NCI-H1436 treated with DMSO at 0.1 percent for 48 hours (cell line): ENCODE measurements at regions not wholly inside any gene's neighbourhood (a gene's known extent, or its start where the extent isn't known, plus 50 kb on each side); places are given as distances from the start of the nearest gene placed in this dataset.
"Not testable (repeated sequence)": the region's sequence is repeated elsewhere in the genome, so short reads cannot be mapped to it uniquely, and the experiment has no call there.

Source experiments
- DNase-seq: peaks from one replicate; lab custom pipeline; 2025; lab: John Stamatoyannopoulos, UW

DNA sequence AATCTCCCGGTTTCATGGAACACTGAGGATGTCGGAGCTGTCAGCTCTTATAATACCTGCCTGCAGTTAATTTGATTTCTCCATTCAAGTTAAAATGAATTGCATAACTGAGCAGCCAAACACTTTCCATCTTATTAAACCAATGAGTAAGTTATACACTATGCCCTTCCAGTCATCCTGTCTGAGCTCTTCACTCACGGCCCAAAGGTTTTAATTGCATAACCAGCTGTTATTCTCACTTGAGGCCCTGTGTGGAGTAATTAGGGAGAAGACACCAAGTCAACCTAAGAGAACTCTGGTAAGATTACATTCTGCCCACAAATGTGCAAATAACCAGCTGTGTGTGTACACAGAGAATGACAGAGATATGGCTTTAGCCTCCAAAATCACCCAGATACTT is 303.5 kb downstream of the TBC1D4 start:
- DNase-seq: no peak

DNA sequence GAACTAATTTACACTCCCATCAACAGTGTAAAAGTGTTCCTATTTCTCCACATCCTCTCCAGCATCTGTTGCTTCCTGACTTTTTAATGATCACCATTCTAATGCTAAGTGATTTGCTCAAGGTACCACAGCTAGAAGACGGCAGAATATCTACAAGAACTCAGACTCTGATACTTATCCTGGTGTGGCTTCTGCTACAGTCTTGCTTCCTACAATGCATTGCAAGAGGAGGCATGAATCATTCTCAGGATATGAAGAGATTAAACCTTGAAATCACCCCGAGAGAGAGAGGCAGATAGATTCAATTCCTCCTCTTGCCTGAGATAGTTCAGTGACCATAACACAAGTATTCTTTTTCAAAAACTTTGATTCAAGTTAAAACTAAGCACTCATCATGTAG is 306.4 kb downstream of the TBC1D4 start:
- DNase-seq: no peak

DNA sequence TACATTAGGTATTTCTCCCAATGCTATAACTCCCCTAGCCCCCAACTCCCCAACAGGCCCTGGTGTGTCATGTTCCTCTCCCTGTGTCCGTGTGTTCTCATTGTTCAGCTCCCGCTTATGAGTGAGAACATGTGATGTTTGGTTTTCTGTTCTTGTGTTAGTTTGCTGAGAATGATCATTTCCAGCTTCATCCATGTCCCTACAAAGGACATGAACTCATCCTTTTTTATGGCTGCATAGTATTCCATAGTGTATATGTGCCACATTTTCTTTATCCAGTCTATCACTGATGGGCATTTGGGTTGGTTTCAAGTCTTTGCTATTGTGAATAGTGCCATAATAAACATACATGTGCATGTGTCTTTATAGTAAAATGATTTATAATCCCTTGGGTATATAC is 306.9 kb downstream of the TBC1D4 start:
- DNase-seq: not testable (repeated sequence)

DNA sequence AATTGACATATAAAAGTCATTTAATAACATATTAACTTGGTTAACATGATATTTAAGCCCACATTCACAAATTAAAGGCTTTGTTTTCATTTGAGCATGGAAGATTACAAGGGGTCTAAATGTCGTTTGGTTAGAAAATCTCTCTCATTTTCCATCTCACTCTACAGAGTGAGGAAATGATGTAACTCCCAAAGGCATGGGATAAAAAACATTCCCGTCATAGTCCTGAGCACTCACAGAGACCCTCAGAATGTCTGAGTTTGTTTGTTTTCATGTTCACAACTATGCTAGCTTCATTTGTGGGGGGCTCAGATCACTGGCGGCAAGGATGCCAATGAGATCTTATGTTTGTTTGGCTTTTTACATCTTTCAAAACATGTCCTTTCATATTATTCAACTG is 307.5 kb downstream of the TBC1D4 start:
- DNase-seq: no peak

DNA sequence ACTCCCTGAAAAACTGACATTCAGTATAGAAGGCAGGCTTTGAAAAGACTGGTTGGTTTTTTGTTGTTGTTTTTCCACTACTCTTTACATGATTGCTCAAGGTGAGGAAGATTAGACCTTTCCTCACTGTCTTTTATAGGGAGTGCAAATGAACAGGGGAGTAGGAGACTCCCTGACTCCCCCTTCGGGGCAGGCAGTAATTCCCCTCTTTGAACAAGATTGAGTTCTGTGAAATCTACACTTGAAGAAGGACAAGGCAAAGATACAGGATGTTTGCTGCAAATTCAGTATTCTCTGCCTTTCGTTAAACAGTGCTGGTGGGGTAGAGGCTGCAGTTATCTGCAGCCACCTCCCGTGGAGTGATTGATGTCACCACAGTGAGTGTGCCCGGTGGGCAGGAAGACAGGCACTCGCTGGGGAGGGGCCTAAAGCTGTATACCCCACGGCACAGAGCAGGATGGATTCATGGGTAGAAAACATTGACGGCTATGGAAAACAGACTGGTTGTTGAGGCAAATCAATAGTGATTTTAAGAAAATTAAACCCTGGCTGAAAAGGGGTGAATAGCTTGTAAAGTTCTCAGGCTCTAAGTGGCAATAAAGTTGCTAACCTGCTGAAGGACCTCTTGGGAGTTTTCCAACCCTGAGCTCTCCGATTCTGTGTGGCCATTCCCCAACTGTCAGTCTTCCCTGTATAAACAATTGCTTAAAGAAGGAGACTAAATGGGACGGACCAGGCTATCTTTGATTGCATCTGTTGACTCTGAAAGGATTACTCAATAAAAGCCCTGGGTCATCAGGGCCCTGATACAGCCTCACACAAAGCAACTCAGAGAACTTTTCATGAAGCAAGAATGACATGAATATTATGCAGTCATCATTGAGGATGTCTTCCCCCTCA is 308.3 kb downstream of the TBC1D4 start:
- no peak for DNase-seq

DNA sequence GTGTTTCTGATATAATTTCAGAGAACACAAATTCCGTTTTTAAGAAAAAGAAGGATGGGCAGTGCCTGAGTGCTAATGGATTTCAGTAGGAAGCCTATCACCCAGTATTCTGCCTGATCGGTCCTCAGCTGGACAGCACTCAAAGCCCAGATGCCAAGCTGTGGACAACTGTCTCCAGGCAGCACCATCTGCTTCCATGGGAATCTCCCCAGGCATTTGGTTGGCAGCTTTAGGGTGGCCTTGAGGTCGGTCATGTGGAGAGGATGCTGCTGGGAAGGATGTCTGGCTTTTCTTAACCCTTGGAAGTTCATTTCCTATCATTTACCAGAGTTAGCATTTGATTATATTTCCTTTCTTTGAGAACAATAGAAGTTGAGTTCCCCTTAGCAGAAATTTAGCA is 311.7 kb downstream of the TBC1D4 start:
- DNase-seq: no peak

DNA sequence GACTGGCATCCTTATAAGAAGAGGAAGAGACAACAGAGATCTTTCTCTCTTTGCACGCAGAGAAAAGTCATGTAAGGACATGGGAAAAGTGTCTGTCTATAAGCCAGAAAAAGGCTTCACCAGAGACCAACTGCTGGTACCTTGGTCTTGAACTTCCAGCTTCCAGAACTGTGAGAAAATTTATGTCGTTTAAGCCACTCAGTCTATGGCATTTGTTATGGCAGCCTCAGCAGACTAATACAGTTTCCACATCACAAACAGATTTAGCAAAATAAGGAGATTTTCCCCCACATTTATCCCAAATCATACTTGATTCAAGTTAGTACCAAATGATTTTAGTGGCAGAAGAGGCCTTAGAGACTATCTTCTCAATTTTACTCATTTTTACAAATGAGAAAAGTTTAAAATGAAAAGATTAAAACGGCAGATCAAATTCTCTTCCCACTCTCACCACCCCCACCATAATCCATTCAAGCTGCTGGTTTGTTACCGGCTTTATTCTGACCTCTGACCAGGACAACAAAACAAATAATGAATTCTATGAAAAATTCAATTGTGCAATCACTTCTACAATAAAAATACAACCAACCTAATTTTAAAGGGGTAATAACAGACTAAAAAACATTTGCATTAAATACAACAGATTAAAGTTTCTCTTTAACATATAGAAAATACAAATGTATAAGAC is 316.3 kb downstream of the TBC1D4 start:
- DNase-seq: no peak

DNA sequence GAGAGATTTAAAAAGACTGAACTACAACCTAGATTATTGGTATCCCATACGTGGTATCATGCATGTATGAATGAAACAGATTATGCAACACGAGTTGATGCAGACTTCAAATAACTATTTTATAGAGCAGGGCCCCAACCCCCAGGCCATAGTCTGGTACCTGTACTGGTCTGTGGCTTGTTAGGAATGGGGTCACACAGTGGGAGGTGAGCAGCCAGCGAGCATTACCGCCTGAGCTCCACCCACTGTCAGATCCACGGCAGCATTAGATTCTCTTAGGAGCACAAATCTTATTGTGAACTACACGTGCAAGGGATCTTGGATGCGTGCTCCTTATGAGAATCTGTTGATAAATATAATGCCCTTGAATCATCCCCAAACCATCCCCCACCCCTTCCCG is 320.2 kb downstream of the TBC1D4 start:
- no peak for DNase-seq

DNA sequence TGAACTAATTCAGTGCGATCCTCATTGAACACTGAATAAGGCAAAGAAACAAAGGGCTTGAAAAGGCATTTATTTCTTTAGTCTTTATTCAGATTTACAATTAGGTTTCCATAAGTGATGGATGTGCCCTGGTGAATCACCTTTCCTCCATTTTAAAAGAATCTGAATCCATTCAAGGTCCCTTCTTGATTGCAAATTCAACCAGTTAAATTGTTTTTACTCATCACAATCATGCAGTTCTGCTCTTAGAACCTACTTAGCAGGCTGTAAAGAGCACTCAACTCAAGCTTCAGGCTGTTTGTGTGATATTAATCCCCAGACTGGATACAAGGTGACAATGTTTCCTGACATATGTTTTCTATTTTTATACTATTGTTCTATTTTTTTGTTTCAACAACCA is 321.0 kb downstream of the TBC1D4 start:
- no peak for DNase-seq

DNA sequence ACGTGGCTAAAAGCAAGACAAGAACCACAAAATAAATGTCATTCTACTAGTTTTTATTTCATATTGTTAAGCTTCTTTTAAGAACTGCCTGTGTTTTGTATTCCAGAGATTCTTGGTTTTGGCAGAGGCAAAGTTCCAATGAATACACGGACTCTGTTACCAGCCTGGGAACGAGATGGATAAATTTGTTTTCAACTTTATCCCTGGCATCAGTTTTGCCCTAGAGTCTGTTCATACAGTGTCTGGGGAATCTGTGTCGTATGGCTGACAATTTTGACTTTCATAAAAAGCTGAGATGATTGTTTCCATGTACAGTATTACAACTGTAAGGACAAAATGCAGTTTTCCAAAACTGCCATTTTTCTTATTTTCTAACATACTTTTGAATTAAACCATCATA is 327.6 kb downstream of the TBC1D4 start:
- DNase-seq: no peak

DNA sequence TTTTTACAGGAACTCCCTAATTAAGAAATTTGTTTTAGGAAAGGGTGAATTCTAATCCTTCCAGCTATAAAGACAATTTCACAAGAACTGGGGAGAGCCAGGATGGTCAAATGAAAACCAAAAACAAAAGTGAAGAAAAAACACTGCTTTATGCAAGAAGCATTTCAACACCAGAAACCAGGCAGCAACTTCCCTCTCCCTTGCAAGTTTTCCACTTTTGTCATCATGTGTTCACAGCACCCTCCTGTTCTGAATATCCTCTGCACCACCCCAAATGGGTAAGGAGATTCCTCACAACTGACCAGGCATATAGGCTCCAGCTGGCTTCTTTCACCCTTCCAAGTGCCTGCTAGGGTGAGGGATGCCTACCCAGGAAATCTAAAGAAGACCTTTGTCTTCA is 328.1 kb downstream of the TBC1D4 start:
- no peak for DNase-seq

DNA sequence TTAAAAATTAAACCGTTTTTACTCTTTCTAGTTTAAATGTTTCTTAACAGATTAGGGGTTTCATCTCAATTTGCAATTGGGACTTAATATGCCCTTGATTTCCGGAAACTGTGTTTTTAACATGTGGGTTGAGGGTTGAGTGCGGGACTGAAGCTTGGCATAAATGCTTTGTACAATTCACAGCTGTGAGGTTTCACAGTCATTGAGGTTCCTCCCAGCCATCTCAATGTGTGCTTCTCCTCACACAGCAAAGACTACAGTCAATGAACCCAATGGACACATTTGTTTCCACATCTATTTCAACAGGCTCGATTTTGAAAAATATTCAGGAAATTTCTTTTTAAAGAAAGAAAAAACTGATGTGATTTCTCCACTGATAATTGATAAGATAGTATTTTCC is 328.6 kb downstream of the TBC1D4 start:
- no peak for DNase-seq

DNA sequence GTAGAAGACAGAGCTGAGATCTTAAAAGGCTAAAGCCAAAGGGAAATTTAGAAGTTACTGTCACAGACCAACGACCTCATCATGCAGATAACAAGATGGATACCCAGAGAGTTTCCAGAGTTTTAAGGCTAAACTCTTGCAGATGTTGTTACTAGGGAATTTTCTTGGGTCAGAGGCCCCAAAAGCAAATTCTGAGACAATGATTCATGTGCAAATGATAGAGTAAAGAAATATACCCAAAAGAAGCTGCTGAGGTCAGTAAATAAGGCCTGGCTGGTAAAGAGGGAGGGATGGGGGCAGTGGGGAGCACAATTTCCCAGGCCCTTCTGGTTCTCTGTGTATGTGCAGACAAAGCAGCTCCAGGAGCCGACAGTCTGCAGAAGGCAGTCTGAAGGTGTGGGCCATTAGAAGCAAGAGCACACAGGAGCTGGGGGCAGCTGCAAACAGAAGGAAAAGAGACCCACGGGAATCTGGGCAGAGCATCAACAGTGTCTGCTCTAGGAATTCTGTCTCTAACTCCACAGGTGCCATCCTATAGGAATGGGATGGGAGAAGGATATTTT is 330.8 kb downstream of the TBC1D4 start:
- DNase-seq: no peak

DNA sequence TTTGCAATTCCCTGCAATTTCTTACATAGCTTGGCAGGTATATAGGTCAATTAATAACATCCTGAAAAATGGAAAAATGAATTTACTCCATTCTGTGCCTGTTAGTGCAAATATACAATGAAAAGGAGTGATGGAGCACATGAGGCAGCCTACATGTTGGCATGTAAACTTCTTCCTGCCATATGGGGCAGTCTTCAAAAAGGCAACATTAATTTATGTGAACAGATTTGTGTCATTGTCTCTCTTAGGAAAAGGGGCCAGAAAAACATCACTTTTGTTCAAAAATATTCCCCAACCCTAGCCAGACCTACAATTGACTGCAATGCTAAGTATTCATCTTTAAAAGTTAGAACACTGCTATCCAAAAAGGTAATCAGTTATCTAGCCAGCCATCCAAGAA is 332.2 kb downstream of the TBC1D4 start:
- DNase-seq: no peak

DNA sequence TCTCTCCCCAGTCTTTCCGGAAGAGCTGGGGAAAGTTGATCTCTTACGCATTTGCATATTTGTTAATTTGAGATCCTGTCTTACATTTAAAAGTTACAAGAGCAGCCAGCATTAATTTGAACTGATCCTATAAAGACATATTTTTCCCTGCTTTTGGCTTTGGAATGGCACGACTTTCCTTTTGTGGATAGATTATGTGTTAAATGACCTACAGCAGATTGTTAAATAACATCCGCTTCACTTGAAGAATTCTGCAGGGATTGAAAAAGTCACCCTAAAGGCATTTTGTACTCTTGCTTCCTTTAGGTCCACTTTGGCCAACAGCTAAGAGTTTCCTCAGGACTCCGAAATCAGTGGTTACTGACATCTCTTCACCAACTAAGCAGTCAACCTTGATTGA is 334.0 kb downstream of the TBC1D4 start:
- no peak for DNase-seq

DNA sequence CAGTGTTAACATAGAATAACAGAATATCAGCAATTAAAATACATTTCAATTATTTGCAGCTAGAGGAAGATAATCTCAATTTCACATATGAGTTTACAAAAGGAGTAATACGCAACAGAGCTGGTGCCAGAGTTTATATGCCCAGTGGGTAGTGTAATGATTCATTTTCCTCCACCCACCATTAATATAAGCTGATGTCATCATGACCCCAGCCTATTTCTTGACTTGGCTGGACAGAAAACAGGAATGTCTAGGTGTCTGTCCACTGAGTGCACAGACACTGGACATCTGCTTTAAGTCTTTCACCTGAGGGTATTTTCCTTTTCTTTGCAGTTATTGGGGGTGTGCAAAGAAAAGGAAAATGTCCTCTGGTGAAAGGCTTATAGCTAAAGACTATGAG is 335.5 kb downstream of the TBC1D4 start:
- no peak for DNase-seq

DNA sequence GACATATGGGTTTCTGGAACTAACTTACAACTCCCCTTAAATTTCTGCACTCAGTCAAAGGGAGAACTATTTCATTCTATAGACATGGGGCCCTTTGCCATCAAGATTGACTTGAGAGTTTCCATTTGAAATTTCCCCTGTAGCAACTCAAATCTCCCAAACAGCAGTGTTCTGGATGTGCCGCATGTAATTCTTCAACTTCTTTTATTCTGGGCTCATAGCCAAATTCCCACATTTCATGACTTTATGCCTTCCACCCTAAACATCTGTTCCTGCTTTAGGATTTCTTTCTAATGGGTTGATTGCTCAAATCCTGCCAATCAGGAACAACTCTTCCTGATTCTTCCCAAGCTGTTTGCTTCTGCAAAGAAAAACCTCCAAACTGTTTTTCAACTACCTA is 336.0 kb downstream of the TBC1D4 start:
- DNase-seq: no peak

DNA sequence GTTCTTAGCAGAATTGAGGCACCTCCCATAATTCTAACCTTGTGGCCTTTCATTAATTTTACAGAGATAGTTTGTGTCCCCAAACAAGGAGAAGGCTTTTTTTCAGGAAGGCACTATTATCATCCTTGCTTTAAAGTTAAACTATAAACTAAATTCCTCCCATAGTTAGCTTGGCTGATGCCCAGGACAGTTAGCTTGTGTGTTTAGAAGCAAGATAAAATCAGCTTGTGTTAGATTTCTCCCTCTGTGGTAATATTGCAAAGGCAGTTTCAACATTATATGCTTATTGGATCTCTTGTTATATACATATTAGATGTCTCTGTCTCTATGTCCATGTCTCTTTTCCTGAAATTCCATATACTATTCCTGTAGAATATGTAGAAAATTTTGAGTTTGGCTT is 342.7 kb downstream of the TBC1D4 start:
- no peak for DNase-seq

DNA sequence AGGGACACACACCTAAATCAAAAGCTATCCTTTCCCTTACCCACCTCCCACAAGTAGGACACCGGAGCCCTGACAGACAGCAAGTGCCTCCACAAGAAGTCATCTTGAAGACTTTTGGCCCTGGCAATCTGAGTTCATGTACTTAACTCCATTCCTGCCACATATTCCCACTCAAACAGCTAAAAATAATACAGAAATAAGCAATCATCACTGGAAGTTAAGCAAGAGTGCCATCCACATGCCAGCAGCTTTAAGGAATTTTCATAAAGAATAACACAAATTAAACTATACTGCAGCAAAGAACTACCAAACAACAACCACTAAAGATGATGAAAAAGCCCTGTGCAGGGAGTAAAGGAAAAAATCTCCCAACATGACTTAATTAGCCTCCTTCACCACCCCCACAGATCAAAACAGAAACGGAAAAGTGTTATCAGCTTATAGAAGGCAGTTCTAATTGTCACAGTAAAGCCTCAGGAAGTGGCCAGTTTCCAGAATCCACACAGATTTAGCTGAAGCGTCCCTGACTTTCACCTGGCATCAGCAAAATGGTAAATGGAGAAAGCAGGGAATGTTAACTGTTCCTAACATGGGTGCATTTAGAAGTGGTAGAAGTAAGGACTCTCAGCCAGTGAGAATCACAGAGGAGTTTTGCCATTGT is 343.9 kb downstream of the TBC1D4 start:
- DNase-seq: no peak

DNA sequence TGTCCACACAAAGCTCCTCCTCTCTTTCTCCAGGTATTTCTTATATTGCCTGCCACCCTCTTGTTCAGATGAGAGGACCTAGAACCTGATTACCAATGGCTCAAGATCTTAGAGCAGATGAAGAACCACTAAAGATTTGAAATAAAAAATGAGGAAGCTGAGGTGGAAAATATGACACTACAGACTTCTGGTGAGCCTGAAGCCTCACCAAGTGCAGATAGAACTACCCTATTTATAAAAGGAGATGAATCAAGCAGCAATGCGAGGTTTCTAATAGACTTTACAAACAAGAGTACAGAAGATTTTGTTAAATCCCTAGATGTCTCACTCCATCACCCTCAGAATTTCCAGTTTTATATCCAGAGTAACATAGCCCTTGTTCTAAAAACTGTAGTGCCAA is 345.8 kb downstream of the TBC1D4 start:
- no peak for DNase-seq

DNA sequence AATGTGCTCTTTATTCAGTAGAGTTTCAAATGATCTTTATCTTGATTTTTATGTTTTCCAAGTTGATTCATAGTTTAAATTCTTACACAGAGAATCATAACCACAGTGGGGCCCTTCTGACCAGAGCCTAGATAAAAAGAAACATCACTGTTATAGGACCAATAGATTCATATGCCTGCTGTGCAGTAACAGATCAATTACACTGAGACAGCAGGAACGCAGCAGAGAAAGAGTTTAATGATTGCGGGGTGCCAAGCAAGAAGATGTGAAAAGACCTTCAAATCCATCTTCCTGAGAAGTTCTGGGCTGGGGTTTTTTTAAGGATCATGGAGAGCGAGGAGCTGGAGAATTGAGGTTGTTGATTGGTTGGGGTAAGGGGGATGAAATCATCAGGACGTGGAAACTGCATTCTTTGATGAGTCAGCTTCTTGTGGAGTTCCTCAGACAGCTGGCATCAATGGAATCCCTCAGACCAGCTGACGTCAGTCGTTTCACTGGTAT is 346.6 kb downstream of the TBC1D4 start:
- no peak for DNase-seq
